Renal cortical epithelial cell (primary cell): ENCODE measurements at regions not wholly inside any gene's neighbourhood (a gene's known extent, or its start where the extent isn't known, plus 50 kb on each side); places are given as distances from the start of the nearest gene placed in this dataset.
A peak's percentile ranks its signal among the peaks of the same experiment; 100 is the strongest.

ENCODE experiments used
- DNase-seq: peaks from one replicate; pipeline ENCODE4 v3.0.0-alpha.2; 2011; ENCODE audit warnings: low read depth

DNA sequence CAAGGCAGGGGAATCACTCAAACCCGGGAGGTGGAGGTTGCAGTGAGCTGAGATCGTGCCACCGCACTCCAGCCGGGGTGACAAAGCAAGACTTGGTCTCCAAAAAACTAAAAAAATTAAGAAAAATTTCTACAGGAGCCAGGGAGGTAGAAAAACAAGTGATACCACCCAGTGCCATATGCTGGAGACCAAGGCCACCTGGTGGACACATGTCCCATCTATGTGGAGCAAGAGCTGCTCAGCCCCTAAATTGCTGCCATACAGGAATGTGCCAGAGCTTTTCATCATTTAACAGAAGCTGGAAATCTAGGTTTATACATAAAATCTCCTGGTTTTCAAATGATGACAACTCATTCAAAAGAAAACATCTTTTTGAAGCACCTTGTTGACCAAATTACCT lies 61.4 kb upstream of the ELK3 start:
- no peak for DNase-seq

DNA sequence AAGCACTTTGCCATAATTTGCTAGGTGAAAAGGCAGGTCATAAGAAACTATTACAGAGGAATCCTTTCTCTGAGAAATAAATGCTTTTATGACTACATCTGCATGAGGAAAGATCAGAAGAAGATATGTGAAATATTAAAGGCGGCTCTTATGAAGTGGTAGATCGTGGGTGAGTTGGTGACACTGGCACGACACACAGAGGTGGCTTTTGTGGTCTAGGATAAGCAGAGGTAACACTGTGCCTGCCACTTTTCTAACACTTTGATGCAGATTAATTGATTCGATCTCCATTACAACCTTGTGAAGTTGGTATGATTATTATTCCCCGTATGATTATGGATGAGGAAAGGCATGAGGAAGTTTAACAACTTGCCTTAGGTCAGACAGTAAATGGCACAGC lies 60.0 kb upstream of the ELK3 start:
- no peak for DNase-seq

GRCh38 chr12:96136161-96136560 lies 58.0 kb upstream of the ELK3 start:
- DNase-seq: peak; percentile 80

DNA sequence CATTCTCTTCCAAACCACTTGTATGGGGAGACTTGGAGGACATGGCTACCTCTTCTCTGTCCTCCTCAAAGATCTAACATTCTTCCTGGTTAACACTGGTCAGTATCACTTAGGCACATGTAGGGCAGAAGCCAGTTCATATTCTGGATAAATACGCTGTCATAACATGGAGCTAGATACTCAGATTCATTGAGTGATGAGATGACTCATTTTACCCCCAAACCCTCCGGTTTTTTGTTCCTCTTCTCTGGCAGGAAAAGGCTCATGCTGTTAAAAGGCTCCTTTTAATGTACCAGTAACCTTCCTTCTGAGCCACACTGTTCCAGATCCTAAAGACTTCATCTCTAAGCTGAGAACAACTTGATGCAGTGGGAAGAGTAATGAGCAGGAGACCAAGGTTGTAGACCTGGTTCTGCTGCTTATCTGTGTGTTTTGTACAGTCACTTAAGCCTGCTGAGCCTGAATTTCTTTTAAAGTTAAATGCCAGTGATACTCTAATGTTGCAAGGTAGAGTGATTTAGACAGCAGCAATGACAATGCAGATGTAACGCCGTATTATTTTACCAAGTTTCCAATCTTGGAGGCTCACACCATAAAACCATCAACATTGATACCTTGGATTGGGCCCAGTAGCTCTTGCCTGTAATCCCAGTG lies 57.3 kb upstream of the ELK3 start:
- no peak for DNase-seq

DNA sequence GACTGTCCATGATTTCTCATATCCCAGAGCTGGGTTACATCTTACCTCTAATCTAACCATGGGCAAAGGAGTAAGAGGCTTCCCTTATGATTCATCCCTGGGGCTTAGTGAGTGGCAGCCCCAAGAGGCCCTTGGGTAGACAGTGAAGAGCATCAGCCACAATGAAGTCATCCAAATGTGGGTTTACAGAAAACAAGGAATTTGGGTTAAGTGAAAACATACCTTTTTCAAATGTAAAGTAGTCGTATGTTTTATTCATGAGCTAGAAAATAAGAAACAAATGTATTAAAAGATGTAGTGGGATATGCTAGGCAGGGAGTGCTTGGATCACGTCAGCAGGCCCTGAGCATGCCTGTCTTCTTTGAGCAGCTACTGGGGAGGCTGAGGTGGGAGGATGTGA lies 54.0 kb upstream of the ELK3 start:
- DNase-seq: peak; percentile 53

DNA sequence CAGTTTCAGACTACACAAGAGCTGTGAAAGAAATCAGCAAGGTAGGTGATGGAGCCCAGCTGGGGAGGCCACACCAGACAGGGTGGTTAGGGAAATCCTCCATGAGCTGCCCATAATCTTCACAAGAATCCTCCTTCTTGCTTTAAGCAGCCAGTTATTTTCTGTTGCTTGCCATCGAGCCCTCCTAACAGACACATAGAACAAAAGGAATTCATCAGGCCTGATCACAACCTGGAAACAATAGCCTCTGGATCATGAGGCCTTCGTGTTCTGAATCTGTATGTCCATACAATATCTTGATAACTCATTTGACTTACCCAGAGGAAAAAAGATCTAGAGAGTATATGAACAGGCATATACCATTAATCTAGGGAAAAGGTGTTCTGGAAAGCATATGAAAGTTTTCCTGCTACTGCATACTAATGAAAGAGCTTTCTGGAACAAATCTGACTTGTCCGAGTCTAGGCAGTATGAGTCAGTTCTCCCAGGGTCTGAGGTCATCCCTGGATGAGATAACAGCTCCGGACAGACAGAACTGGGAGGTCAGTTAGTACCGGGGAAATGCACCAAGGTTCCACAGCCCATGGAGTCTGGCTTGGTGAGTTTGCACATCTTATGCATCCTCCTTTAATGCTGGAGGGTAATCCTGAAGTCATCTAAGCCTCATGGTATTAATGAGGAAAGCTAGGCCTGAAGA lies 52.8 kb upstream of the ELK3 start:
- peak; percentile 46 for DNase-seq

DNA sequence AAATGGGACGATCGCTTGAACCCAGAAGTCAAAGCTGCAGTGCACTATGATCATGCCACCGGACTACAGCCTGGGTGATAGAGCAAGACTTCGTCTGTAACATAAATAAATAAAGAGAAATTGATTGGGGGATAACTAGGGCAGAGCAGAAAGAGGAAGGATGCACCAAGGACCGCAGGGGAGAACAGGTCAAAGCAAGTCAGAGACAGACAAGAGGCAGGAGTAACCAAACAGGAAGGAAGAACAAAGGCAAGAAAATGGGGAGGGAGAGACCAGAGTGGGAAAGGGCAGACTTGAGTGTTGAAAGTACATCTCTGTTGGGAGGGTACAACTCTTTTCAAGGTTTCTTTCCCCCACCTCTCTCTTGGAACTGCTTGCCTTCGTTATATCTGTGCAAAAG lies 50.8 kb upstream of the ELK3 start:
- no peak for DNase-seq

- no peak for DNase-seq
Observed at GRCh38 chr12:96143827-96144565, 50.2 kb upstream of the ELK3 start.
